ENCODE measurements at regions not wholly inside any gene's neighbourhood (a gene's known extent, or its start where the extent isn't known, plus 50 kb on each side); places are given as distances from the start of the nearest gene placed in this dataset.
"Not testable (repeated sequence)": the region's sequence is repeated elsewhere in the genome, so short reads cannot be mapped to it uniquely, and the experiment has no call there.

DNA sequence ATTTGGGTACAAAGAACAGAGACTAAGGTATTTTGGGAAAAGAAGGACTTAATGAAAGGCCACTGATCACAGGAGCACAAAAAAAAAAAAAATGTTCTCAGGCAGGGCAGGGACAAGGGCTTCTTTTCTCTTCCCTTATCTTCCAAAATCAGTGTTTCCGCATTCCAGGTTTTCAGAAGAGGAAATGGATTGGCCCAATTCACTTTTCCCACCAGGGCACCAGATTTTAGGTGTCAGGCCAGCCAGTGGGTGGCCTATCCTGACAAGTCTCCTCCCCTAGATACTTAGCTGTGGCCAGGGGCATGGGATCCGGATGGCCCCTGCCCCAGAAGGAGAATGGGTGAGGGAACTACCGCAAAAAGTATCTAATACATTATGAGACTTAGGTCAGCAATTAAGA lies 88.9 kb upstream of the WAC start:
- DNase-seq (ENCODE audit: low read depth in 2 of 2) = no peak

DNA sequence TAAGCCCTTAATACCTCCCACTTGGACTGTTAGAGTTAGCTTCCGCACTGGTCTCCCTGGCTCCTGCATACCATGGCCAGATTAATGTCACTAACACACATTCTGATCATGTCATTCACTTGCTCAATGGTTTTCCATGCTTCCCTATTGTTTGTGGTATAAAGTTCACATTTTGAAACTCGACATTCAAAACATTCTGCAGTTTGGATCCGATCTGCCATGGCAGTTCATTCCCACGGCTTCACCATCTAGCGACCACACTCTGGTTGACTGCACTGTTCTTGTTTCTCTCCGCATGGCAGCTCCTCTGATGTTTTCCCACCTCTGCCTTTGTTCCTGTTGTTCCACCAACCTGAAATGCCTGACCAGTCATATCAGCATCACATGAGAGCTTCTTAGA lies 87.4 kb upstream of the WAC start:
- DNase-seq (ENCODE audit: low read depth in 2 of 2) = no peak

DNA sequence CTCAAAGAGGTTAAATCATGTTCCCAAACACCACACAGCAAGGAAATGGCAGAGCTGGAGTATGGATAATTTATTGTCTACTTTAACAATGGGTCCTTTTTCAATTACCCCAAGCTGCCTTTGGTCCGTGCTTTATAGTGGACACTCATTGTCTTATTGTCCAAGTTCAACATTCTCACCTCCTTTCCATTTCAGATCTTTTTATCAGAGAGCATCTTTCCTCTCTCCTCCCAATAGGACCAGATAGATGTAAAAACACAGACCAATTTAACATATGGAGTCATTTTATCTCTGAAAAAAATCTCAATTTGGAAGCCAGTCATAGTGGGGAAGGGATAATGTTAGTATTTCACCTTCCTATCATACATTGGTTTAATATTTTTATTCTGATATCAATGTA lies 83.5 kb upstream of the WAC start:
- DNase-seq (ENCODE audit: low read depth in 2 of 2) = no peak

- DNase-seq (ENCODE audit: low read depth in 2 of 2) = no peak
These were observed 83.0 kb upstream of the WAC start for GRCh38 chr10:28449926-28450325.

- no peak for DNase-seq (ENCODE audit: low read depth in 2 of 2)
These were observed 79.0 kb upstream of the WAC start for GRCh38 chr10:28453926-28454325.

DNA sequence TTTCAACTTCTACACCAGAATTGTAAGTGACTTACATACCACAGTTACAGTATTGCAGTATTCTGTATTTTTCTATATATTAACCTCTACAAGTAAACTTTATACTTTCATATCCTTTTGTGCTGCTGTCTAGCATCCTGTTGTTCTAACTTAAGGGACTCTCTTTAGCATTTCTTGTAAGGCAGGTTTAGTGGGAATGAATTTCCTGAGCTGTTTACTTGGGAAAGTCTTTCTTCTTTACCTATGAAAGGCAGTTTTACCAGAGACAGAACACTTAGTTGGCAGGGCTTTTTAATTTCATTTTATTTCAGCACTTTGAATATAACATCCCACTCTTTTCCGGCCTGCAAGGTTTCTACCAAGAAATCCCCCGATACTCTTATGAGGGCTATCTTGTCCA lies 75.8 kb upstream of the WAC start:
- no peak for DNase-seq (ENCODE audit: low read depth in 2 of 2)

DNA sequence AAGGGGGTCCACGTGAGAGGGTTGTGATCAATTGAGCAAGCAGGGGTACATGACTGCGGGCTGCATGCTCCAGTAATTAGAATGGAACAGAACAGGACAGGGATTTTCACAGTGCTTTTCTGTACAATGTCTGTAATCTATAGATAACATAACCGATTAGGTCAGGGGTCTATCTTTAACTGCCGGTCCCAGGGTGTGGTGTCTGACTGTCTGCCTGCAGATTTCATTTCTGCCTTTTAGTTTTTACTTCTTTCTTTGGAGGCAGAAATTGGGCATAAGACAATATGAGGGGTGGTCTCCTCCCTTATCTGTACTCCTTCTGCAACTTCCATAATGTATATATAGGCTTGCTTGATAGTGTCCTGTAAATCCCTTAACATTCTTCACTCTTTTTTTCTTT lies 75.0 kb upstream of the WAC start:
- not testable (repeated sequence) for DNase-seq (ENCODE audit: low read depth in 2 of 2)

DNA sequence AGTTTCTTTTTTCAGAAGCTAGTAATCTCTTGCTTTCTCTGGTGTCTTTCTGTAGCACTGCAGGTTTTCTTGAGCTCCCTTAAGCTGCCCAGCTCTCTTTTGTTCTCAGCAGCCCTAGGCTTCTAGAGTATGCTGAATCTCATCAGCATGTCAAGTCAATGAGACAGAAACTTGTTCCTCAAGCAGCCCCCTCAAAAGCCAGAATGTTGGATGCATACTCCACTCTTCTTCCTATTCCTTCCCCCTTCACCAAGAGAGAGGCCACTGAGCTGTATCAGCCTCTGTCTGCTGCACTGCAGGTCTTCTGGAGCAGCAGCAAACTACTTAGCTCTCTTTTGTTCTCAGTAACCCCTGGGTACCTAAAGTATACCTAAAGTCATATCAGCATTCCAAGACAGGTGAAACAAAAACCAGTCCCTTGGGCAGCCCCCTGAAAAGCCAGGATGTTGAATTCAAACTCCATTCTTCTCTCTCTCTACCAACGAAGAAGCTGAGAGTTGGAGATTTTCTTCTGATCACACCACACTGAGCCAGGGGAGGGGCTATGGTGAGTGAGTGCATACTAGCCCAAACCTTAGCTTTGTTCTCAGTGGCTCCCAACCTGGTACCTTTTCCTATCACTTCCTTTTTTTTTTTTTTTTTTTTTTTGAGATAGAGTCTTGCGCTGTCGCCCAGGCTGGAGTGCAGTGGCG lies 73.3 kb upstream of the WAC start:
- DNase-seq (ENCODE audit: low read depth in 2 of 2) = no peak

- no peak for DNase-seq (ENCODE audit: low read depth in 2 of 2)
These were observed 69.8 kb upstream of the WAC start for GRCh38 chr10:28463141-28463540.

- no peak for DNase-seq (ENCODE audit: low read depth in 2 of 2)
These were observed 69.1 kb upstream of the WAC start for GRCh38 chr10:28463676-28464395.

- no peak for DNase-seq (ENCODE audit: low read depth in 2 of 2)
These were observed 65.3 kb upstream of the WAC start for GRCh38 chr10:28467615-28468014.

DNA sequence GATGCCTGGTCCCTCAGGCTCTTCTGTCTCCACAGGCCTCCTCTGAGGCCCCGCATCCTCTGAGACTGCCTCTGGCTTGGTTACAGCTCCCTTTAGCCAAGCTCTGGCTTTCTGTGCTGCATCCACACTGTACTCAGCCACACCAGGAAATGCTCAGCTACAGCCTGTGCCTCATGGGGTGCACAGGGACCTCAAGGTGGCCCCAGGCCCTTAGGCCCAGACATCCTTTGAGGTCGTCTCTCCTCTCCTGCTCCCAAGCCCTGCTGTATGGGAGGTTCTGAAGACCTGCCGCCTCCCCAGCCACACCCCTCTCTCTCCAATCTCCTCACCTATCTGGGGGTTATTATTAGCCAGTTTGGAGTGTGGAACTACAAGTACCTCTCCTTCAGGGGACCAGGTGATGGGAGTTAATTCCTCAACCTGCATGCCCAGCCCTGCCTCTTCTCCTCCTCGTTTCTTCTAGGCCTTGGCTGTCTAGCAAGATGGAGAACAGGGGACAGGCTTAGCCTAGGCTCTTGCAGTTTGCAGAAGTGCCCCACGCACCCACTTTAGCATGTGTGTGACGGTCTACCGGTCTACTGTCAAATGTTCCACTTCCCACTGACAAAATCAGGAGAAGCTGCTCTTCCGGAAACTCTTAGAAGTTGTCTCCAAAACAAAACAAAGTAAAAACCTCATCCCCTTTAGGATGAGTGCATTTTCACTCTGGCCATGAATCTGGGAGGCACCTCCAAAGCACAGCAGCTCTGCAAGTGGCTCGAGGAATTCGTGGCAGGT lies 64.0 kb upstream of the WAC start:
- no peak for DNase-seq (ENCODE audit: low read depth in 2 of 2)

DNA sequence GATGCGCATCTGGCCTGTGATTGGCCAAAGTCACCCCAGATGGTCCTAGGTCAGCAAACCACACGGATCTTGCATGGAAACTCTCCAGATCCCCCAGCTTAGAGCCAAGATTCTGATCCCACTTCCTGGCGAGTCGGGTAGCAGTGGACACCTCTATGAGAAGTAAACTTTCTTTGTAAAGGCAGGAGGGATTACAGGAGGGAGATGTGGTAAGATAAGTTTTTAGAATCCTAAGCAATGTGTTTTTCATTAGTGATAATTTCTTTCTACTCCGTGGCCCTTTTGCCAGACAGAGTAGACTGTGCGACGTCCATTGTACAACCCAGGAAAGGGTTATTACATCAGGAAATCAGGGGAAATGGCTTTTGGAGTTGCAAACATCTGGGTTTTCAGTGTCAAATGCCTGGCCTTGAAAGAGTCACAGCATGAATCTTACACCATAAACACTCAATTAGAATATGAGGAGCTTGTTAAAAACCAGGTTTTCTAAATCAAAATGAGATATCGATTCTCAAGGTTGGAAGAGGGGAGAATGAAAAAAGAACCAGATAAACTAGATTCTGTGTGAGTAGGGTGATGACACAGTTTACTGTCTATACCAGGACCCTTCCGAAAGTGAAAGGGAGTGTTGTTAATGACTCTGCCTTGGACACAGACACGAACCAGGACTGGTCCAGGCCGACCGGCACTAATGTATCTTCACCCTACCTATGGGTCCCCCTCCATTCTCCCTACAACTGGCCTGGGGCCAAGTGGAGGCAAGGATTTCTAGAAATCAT lies 61.9 kb upstream of the WAC start:
- no peak for DNase-seq (ENCODE audit: low read depth in 2 of 2)

DNA sequence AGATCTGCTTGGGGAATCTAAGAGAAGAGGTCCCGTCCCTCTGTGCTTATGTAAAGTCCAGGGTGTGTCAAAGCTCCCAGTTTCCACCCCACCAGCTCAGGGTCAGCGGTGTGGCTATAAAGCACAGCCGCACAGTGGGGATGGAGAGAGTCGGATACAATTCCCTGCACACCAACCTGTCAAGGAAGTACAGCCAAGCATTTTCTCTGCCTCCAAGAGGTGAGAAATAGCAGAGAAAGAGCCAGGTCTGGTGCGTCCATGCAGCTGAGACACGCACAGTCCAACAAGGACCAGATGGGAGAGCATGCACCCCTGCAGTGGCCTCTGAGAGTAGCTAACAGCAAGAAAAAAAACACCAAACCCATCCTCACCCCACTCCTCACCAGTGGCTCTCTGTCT lies 61.3 kb upstream of the WAC start:
- no peak for DNase-seq (ENCODE audit: low read depth in 2 of 2)

DNA sequence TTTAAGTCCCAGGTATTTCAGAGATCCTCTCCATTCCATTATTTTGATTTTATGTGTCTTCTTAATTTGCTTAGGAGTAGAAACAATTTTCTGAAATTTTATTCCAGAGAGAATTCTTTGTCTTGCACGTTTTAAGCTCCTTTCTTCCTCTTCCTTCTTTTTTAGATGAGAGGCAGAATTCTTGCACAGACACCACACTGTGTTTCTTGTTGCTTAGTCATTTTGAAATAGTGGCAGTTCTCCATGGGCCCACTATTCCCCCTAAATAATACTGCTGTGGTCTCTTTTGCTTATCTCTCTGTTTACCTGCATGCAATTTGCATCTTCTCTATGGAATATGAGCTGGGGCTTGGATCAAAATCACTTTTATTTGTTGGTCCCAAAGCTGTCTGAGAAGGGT lies 54.3 kb upstream of the WAC start:
- no peak for DNase-seq (ENCODE audit: low read depth in 2 of 2)

DNA sequence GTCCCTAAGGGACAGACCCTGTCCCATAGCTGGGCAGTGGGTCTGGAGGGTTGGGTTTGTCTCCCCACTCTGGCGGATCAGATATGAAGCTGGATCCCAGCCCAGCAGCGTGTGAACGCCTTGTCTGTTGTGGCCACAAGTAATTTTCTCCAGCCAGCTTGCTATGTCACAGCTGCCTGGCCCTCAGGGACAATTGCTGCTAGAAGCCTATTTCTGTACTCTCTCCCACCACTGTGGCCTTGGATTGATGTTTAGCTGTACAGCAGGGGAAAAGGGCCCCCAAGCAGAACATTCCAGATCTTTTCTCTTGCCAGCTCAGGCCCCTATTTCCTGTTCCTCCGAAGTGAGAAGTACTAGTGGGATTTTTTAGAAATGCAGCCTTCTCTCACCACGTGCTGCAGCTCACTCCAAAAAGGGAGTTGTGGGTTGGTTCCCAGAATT lies 53.5 kb upstream of the WAC start:
- no peak for DNase-seq (ENCODE audit: low read depth in 2 of 2)

DNA sequence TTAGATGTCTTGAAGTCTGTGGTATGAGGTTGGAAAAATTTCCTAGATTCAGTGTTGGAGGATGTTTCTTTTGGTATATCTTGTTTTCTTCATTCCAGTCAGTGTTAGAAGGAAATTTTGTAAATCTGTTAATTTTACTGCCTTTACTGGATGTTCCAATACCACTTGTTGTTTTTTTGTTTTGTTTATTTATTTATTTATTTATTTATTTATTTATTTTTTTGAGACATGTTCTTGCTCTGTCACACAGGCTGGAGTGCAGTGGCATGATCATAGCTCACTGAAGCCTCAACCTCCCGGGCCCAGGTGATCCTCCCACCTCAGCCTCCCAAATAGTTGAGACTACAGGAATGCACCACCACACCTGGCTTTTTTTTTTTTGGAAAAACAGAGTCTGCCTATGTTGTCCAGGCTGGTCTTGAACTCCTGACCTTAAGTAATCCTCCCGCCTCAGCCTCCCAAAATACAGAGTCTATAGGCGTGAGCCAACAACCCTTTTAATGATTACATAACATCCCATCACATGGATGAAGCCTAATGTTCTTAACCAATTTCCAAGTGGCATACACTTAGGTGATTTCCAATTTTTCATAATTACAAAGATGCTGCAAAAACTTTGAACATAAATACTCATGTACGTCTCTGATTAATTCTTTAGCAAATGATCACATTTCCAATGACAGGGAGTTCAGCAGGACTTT lies 52.8 kb upstream of the WAC start:
- DNase-seq (ENCODE audit: low read depth in 2 of 2) = no peak

DNA sequence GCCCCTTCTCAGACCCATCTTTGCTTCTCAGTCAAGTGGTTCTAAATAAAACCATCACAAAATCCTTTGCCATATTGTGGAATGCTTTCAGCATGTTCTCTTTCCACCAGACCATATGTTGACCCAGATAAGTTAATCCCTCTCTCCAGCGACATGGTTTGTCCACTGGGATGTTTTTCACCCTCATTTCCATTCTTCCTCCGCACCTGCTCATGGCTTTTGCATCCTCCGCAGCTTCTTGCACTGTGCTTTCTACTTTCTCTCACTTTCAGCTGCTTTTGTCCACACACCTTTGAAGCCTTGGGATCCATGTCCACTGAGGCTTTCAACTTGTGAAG lies 52.3 kb upstream of the WAC start:
- DNase-seq (ENCODE audit: low read depth in 2 of 2) = no peak

DNA sequence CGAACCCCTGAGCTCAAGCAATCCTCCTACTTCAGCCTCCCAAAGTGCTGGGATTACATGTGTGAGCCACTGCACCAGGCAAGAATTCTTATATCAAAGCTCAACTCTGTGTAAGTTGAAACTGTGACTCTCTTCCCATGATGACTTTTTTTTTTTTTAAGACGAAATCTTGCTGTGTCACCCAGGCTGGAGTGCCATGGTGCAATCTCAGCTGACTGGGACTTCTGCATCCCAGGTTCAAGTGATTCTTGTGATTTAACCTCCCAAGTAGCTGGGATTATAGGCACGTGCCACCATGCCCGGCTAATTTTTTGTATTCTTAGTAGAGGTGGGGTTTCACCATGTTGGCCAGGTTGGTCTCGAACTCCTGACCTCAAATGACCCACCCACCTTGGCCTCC lies 51.6 kb upstream of the WAC start:
- not testable (repeated sequence) for DNase-seq (ENCODE audit: low read depth in 2 of 2)

DNA sequence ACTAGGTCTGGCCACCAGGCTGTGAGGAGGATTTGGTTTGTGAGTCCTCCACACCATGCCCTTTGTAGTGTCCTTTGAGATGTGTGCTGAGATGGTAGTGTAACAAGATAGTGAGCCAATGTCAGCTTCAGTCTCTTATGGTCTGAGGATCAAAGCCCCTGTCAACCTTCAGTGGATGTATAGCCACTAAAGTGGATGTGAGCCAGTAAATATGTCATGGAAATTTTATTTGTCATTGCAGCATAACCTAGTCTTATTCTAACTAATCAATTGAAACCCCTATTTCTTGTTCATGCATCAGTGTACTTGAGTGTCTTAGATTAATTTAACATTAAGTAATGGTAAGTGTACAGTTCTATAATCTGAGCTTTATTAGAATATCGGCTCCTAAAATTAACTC lies 51.0 kb upstream of the WAC start:
- no peak for DNase-seq (ENCODE audit: low read depth in 2 of 2)

Data from stimulated activated CD8-positive, alpha-beta memory T cell treated with anti-CD3 and anti-CD28 coated beads, Interleukin-15, amount 100 ng/mL, for 48 hours (primary cell).